IMR-90 (cell line): ENCODE measurements at regions not wholly inside any gene's neighbourhood (a gene's known extent, or its start where the extent isn't known, plus 50 kb on each side); places are given as distances from the start of the nearest gene placed in this dataset.

Experiments used
- ATAC-seq: fragments of 200-7000 bp; cut with Tn5 transposase; 2 replicates; pipeline ENCODE4 v1.9.1; 2020; ENCODE audit warnings: low read depth, mild to moderate bottlenecking, moderate library complexity
- BruUV-seq: library from RNA; stranded (reverse); fragments of 400-500 nt; replicated peaks from 2 replicates; lab custom pipeline; 2021; lab: Mats Ljungman, UMichigan
- CTCF ChIA-PET: fragments of 300-600 bp; formaldehyde crosslinking; extraction: SDS; loops from one replicate; lab custom pipeline; 2021; ENCODE audit warnings: antibody characterized with exemption; lab: Yijun Ruan, JAX
- POLR2A ChIA-PET: fragments of 300-600 bp; sonication (Branson Sonifier 250); formaldehyde crosslinking; loops from one replicate; lab custom pipeline; 2022; ENCODE audit warnings: antibody characterized with exemption; ENCODE audit not compliant: unreplicated experiment; lab: Charles Lee
- DNase-seq: peaks from one replicate; pipeline ENCODE4 v3.0.0; 2013
- H2AFZ ChIP-seq: replicated peaks from 2 replicates; pipeline ENCODE3; 2013; ENCODE audit warnings: low read length, mild to moderate bottlenecking; ENCODE audit not compliant: poor library complexity
- H2AK5ac ChIP-seq: 2 replicates; pipeline ENCODE4 v1.6.1; 2013; ENCODE audit warnings: low read depth, low read length, inconsistent platforms
- H2AK9ac ChIP-seq: replicated peaks from 2 replicates; pipeline ENCODE3; 2013; ENCODE audit warnings: mild to moderate bottlenecking, low read depth, low read length, moderate library complexity; ENCODE audit not compliant: poor library complexity
- H2BK120ac ChIP-seq: 2 replicates; pipeline ENCODE4 v1.6.1; 2013; ENCODE audit warnings: low read depth, low read length, inconsistent platforms
- H2BK15ac ChIP-seq: 3 replicates; pipeline ENCODE4 v1.6.1; 2013; ENCODE audit warnings: low read depth, low read length, inconsistent platforms
- H2BK20ac ChIP-seq: 2 replicates; pipeline ENCODE4 v1.6.1; 2013; ENCODE audit warnings: low read depth, mild to moderate bottlenecking, inconsistent platforms, low read length, moderate library complexity
- H2BK5ac ChIP-seq: 2 replicates; pipeline ENCODE4 v1.6.1; 2013; ENCODE audit warnings: mild to moderate bottlenecking, low read depth, low read length, inconsistent platforms; ENCODE audit not compliant: poor library complexity, severe bottlenecking
- H3K14ac ChIP-seq: replicated peaks from 2 replicates; pipeline ENCODE4 v1.6.1; 2013; ENCODE audit warnings: low read depth, low read length, inconsistent platforms
- H3K18ac ChIP-seq: 2 replicates; pipeline ENCODE4 v1.6.1; 2013; ENCODE audit warnings: low read depth, low read length, control low read depth
- H3K23ac ChIP-seq: 2 replicates; pipeline ENCODE4 v1.6.1; 2013; ENCODE audit warnings: low read depth, low read length, inconsistent platforms
- H3K27ac ChIP-seq: 2 replicates; pipeline ENCODE4 v1.5.1; 2013; ENCODE audit warnings: mild to moderate bottlenecking, control low read depth, low read length; ENCODE audit not compliant: insufficient read depth
- H3K27me3 ChIP-seq: 2 replicates; pipeline ENCODE4 v1.6.1; 2013; ENCODE audit warnings: low read length; ENCODE audit not compliant: control insufficient read depth, insufficient read depth
- H3K36me3 ChIP-seq: 2 replicates; pipeline ENCODE4 v1.6.1; 2013; ENCODE audit warnings: low read length, mixed read lengths; ENCODE audit not compliant: control insufficient read depth, insufficient read depth
- H3K4ac ChIP-seq: 2 replicates; pipeline ENCODE4 v1.6.1; 2013; ENCODE audit warnings: low read depth, low read length, inconsistent platforms
- H3K4me1 ChIP-seq: 2 replicates; pipeline ENCODE4 v1.6.1; 2013; ENCODE audit warnings: low read length, mixed read lengths; ENCODE audit not compliant: control insufficient read depth, insufficient read depth
- H3K4me2 ChIP-seq: 2 replicates; pipeline ENCODE4 v1.6.1; 2013; ENCODE audit warnings: low read depth, mild to moderate bottlenecking, control low read depth, low read length, moderate library complexity
- H3K4me3 ChIP-seq: 2 replicates; pipeline ENCODE4 v1.5.1; 2013; ENCODE audit warnings: low read depth, mild to moderate bottlenecking, control low read depth, low read length, moderate library complexity; ENCODE audit not compliant: insufficient read depth
- H3K56ac ChIP-seq: 2 replicates; pipeline ENCODE4 v1.6.1; 2013; ENCODE audit warnings: low read length, inconsistent platforms; ENCODE audit not compliant: insufficient read depth; ENCODE audit errors: extremely low read depth
- H3K79me1 ChIP-seq, 2 experiments: 2 replicates each; pipeline ENCODE4 v1.6.1; 2013; ENCODE audit warnings: low read length in 2 of 2, inconsistent platforms in 1 of 2, low read depth in 1 of 2
- H3K9ac ChIP-seq: 2 replicates; pipeline ENCODE4 v1.6.1; 2013; ENCODE audit warnings: low read depth, low read length, control low read depth
- H3K9me1 ChIP-seq: 2 replicates; pipeline ENCODE4 v1.6.1; 2013; ENCODE audit warnings: low read length, inconsistent platforms; ENCODE audit not compliant: insufficient read depth
- H3K9me3 ChIP-seq: 2 replicates; pipeline ENCODE4 v1.6.1; 2013; ENCODE audit warnings: low read length; ENCODE audit not compliant: control insufficient read depth, insufficient read depth
- H4K20me1 ChIP-seq: 2 replicates; pipeline ENCODE4 v1.6.1; 2013; ENCODE audit warnings: low read length, inconsistent platforms; ENCODE audit not compliant: insufficient read depth
- H4K5ac ChIP-seq: 2 replicates; pipeline ENCODE4 v1.6.1; 2013; ENCODE audit warnings: mild to moderate bottlenecking, low read depth, low read length, control low read depth
- H4K8ac ChIP-seq, 2 experiments: 2 replicates each; pipeline ENCODE4 v1.6.1; 2013; ENCODE audit warnings: low read depth in 2 of 2, low read length in 2 of 2, control low read depth in 1 of 2, inconsistent platforms in 1 of 2
- H4K91ac ChIP-seq: 2 replicates; pipeline ENCODE4 v1.6.1; 2013; ENCODE audit warnings: low read depth, low read length, inconsistent platforms; ENCODE audit not compliant: insufficient read depth
- BHLHE40 ChIP-seq: fragments of 150-350 bp; IDR thresholded peaks from 2 replicates; pipeline ENCODE4 v1.6.1; 2016; ENCODE audit warnings: mild to moderate bottlenecking, low read depth, low read length
- CEBPB ChIP-seq: IDR thresholded peaks from 2 replicates; pipeline ENCODE4 v1.6.1; 2012; ENCODE audit warnings: low read depth, low read length, improper control_type of control experiment
- CHD1 ChIP-seq: IDR thresholded peaks from 2 replicates; pipeline ENCODE4 v1.6.1; 2012; ENCODE audit warnings: low read depth, low read length, improper control_type of control experiment
- CTCF ChIP-seq: conservative IDR thresholded peaks from 2 replicates; pipeline ENCODE4 v1.5.1; 2012; ENCODE audit warnings: mild to moderate bottlenecking, low read depth, low read length, improper control_type of control experiment
- ELK1 ChIP-seq: fragments of 150-350 bp; IDR thresholded peaks from 2 replicates; pipeline ENCODE4 v1.6.1; 2016; ENCODE audit warnings: low read depth, mild to moderate bottlenecking, low read length, moderate library complexity, borderline replicate concordance
- FOS ChIP-seq: fragments of 150-350 bp; IDR thresholded peaks from 2 replicates; pipeline ENCODE4 v1.6.1; 2016; ENCODE audit warnings: low read depth, low read length
- MAFK ChIP-seq: IDR thresholded peaks from 2 replicates; pipeline ENCODE4 v1.6.1; 2012; ENCODE audit warnings: low read depth, low read length, improper control_type of control experiment
- MAZ ChIP-seq: IDR thresholded peaks from 2 replicates; pipeline ENCODE4 v1.6.1; 2012; ENCODE audit warnings: low read depth, mild to moderate bottlenecking, low read length, improper control_type of control experiment, moderate library complexity, borderline replicate concordance
- MXI1 ChIP-seq: IDR thresholded peaks from 2 replicates; pipeline ENCODE4 v1.6.1; 2012; ENCODE audit warnings: low read depth, mild to moderate bottlenecking, low read length, moderate library complexity, borderline replicate concordance
- NFE2L2 ChIP-seq: fragments of 150-350 bp; IDR thresholded peaks from 2 replicates; pipeline ENCODE4 v1.6.1; 2016; ENCODE audit warnings: low read depth, mild to moderate bottlenecking, low read length
- POLR2A ChIP-seq: IDR thresholded peaks from 2 replicates; pipeline ENCODE4 v1.6.1; 2012; ENCODE audit warnings: mild to moderate bottlenecking, low read depth, low read length
- RAD21 ChIP-seq: IDR thresholded peaks from 2 replicates; pipeline ENCODE4 v1.6.1; 2012; ENCODE audit warnings: low read length, improper control_type of control experiment
- RCOR1 ChIP-seq: IDR thresholded peaks from 2 replicates; pipeline ENCODE4 v1.6.1; 2012; ENCODE audit warnings: mild to moderate bottlenecking, low read length, improper control_type of control experiment; ENCODE audit not compliant: insufficient replicate concordance
- RFX5 ChIP-seq: IDR thresholded peaks from 2 replicates; pipeline ENCODE4 v1.8.0; 2012; ENCODE audit warnings: low read depth, mild to moderate bottlenecking, low read length, moderate library complexity
- SMC3 ChIP-seq: fragments of 150-350 bp; IDR thresholded peaks from 2 replicates; pipeline ENCODE4 v1.6.1; 2016; ENCODE audit warnings: low read depth, mild to moderate bottlenecking, antibody characterized with exemption, low read length, moderate library complexity
- USF2 ChIP-seq: fragments of 150-350 bp; IDR thresholded peaks from 2 replicates; pipeline ENCODE4 v1.6.1; 2017; ENCODE audit warnings: mild to moderate bottlenecking, antibody characterized with exemption, low read length, low read depth
- WGBS, 2 experiments: methylation state at CpG; one replicate each; pipeline versions ENCODE4 v1.1.5 to v1.1.7; 2013; ENCODE audit warnings: missing lambda C conversion rate in 2 of 2; ENCODE audit not compliant: insufficient read length in 1 of 2; ENCODE audit errors: extremely low coverage in 2 of 2; 5-methylcytosine and 5-hydroxymethylcytosine counted together
- dilution Hi-C: fragments of 300-500 bp; cut with HindIII; formaldehyde crosslinking; loops from one replicate; pipeline ENCODE4 v1.14.3; 2018; ENCODE audit warnings: low sequenced_read_pairs; ENCODE audit not compliant: unreplicated experiment
- in situ Hi-C: fragments of 300-500 bp; cut with MboI; formaldehyde crosslinking; loops from 3 replicates; pipeline ENCODE4 v1.14.3; 2019; ENCODE audit warnings: low sequenced_read_pairs, inconsistent platforms, mixed read lengths
- intact Hi-C: fragments of 100-400 bp; cut with micrococcal nuclease; formaldehyde crosslinking; loops from 2 replicates; pipeline ENCODE4 v1.10.0; 2022

GRCh38 chr4:60359746-60360367, 840.3 kb upstream of the ADGRL3 start:
- TF ChIP-seq ELK1, result no peak
- no peak for TF ChIP-seq FOS
- no peak for TF ChIP-seq RFX5
- no peak for TF ChIP-seq NFE2L2
- no peak for TF ChIP-seq MXI1
- no peak for TF ChIP-seq CEBPB
- no peak for TF ChIP-seq CHD1
- no peak for TF ChIP-seq RAD21
- no peak for TF ChIP-seq USF2
- no peak for TF ChIP-seq CTCF
- TF ChIP-seq POLR2A, result no peak
- no peak for TF ChIP-seq MAZ
- no peak for TF ChIP-seq BHLHE40
- no peak for TF ChIP-seq SMC3
- no peak for TF ChIP-seq MAFK
- TF ChIP-seq RCOR1, result no peak
- no TSS peak for BruUV-seq
- dilution Hi-C loops (no loop called here), in situ Hi-C loops (no loop called here), intact Hi-C loops (no loop called here)
- H4K91ac ChIP-seq, result no peak overlapping the region
- no peaks in the 10 kb centered on the region for H3K4me1 ChIP-seq
- no peak overlapping the region for H2BK120ac ChIP-seq
- no peaks in the 10 kb centered on the region for H4K20me1 ChIP-seq
- no peak overlapping the region for H3K56ac ChIP-seq
- H3K9me3 ChIP-seq, result no peaks in the 10 kb centered on the region
- no peak overlapping the region for H2AK5ac ChIP-seq
- no peak overlapping the region for H3K23ac ChIP-seq
- H3K27ac ChIP-seq, result no peak overlapping the region
- H3K79me1 ChIP-seq, result no peaks in the 10 kb centered on the region
- H4K5ac ChIP-seq, result no peak overlapping the region
- H2AFZ ChIP-seq, result no peak overlapping the region
- H2BK15ac ChIP-seq, result no peak overlapping the region
- no peak overlapping the region for H3K9ac ChIP-seq
- CTCF ChIA-PET, result no interaction called here
- H3K9me1 ChIP-seq, result no peaks in the 10 kb centered on the region
- H4K8ac ChIP-seq, result no peak overlapping the region
- no peak overlapping the region for H3K4me3 ChIP-seq
- POLR2A ChIA-PET, result no interaction called here
- no peak overlapping the region for H3K4me2 ChIP-seq
- no CpG with 5 or more reads among the region's 3 CpGs for WGBS, 2 experiments
- no peak overlapping the region for H3K14ac ChIP-seq
- H2BK5ac ChIP-seq, result no peak overlapping the region
- H3K4ac ChIP-seq, result no peak overlapping the region
- no peak for ATAC-seq
- no peaks in the 10 kb centered on the region for H3K36me3 ChIP-seq
- H2BK20ac ChIP-seq, result no peak overlapping the region
- no peak overlapping the region for H2AK9ac ChIP-seq
- no peak overlapping the region for H3K18ac ChIP-seq
- no peaks in the 10 kb centered on the region for H3K27me3 ChIP-seq
- DNase-seq, result no peak
